Activated CD4-positive, alpha-beta T cell treated with anti-CD3 and anti-CD28 coated beads, Interleukin-2, Interleukin-4, amounts not matched to agents 100 ng/mL and 50 ng/mL, durations not matched to agents 16 hours and 8 hours (primary cell): ENCODE measurements at regions not wholly inside any gene's neighbourhood (a gene's known extent, or its start where the extent isn't known, plus 50 kb on each side); places are given as distances from the start of the nearest gene placed in this dataset.

ENCODE experiments used
- DNase-seq: peaks from one replicate; pipeline ENCODE4 v3.0.0-alpha.2; 2020; ENCODE audit warnings: low spot score

DNA sequence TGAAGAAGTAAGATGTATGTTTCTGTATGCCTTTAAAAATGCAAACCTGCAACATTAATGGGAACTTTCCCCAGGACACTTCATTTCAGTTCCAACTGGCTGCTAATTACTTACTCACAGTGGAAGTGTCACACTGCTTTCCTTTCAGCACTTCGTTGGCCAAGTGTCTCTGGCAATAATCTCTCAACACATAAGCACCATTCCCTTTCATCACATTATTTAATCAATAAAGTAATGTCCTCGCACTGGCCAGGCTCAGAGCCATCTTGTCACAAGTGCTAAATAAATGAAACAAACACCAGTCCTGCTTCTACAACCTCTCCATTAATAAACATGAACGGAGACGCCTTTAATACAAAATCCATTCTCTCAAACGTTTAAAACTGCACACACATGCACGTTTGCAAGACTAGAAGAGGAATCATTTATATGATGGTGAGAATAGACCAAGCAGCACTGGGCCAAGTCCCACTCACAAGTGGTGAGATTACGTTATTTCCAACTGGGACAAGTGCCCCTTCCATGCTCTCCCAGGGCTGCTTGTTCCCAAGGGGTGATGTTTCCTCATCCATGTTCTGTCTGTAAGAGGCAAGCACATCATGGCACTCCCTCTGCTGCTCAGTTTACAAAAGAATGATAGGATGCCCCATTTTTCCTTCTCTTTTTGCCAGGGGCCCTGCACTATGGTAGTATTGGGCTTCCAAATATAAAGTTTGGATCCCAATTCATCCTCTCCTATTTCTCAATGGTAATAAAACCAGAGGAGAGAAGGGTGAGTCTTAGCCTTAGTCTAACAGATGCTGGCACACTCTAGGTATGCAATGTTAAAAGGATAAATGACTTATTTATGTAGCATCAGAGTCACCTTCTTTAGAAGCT is 56.8 kb upstream of the ETAA1 start:
- DNase-seq: no peak

DNA sequence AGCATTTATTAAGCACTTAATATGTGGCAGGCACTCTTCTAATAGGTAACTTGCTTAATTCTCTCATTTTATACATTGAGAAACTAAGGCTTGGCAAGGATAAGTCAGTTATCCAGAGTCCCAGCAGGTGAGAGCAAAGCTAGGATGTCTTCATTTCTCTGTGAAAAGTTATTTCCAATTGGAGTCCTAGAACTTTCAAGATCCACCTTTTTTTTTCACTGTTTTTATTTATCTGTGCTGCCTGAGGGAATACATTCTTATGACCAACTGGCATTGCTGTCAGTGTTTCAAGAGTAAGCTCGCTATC is 56.2 kb upstream of the ETAA1 start:
- DNase-seq: no peak

GRCh38 chr2:67341336-67341735 is 55.8 kb upstream of the ETAA1 start:
- no peak for DNase-seq

DNA sequence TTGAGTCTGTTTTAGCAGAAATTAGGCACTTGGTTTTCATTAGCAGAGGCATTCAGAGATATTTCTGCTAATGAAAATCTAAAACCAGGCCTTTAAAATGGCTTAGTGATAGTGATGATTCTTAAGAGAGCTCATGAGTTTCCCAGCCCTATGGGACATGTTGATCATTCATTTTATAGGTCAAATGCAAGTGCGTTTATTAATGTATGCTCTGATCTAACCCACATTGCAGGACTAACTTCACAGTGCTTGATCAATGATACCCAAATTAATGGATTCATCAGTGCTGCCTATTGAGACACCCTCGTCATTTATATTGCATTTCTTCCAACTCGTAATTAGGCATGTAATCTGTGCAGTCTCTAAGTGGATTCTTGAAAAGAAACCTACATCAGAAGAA is 54.7 kb upstream of the ETAA1 start:
- no peak for DNase-seq

GRCh38 chr2:67346718-67347407 is 50.3 kb upstream of the ETAA1 start:
- no peak for DNase-seq
